ENCODE measurements at regions not wholly inside any gene's neighbourhood (a gene's known extent, or its start where the extent isn't known, plus 50 kb on each side); places are given as distances from the start of the nearest gene placed in this dataset.

- DNase-seq (ENCODE audit: low read depth, low spot score): no peak
- Mint-ChIP-seq H3K4me1 (no peaks in the 10 kb centered on the region), H3K27ac (ENCODE audit: unreplicated experiment) (no peak overlapping the region), H3K9me3 (peaks cover 11% of the 10 kb centered on the region), H3K36me3 (ENCODE audit: low read depth) (no peaks in the 10 kb centered on the region), H3K27me3 (ENCODE audit: low read depth) (no peaks in the 10 kb centered on the region), H3K4me3 (no peak overlapping the region)
- TF ChIP-seq, protein P1, sequence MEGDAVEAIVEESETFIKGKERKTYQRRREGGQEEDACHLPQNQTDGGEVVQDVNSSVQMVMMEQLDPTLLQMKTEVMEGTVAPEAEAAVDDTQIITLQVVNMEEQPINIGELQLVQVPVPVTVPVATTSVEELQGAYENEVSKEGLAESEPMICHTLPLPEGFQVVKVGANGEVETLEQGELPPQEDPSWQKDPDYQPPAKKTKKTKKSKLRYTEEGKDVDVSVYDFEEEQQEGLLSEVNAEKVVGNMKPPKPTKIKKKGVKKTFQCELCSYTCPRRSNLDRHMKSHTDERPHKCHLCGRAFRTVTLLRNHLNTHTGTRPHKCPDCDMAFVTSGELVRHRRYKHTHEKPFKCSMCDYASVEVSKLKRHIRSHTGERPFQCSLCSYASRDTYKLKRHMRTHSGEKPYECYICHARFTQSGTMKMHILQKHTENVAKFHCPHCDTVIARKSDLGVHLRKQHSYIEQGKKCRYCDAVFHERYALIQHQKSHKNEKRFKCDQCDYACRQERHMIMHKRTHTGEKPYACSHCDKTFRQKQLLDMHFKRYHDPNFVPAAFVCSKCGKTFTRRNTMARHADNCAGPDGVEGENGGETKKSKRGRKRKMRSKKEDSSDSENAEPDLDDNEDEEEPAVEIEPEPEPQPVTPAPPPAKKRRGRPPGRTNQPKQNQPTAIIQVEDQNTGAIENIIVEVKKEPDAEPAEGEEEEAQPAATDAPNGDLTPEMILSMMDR (conservative IDR thresholded peaks at IDR 0.05): no peak
Measured at GRCh38 chr14:81839056-81839455, 305.4 kb upstream of the SEL1L start.

DNA sequence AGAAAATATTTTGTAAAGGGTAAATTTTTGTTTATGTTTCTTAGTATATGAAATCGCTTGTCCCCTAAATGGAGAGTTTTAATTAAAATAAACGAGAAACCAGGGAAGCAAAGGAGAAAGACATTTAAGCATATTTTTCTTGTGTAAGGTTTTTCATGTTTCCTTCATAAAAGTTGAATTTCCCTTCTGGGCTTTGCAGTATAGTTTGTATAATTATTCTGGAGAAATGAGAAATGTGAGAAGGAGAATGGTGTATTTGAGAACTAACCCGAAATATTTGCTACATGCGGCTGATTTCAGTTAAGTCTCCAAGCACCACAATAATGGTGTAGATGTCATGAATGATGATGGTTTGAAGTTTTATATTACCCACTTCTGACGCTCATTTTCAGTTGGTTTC, 307.7 kb upstream of the SEL1L start:
- DNase-seq (ENCODE audit: low read depth, low spot score): no peak
- no peaks in the 10 kb centered on the region for H3K36me3 Mint-ChIP-seq (ENCODE audit: low read depth)
- H3K27ac Mint-ChIP-seq (ENCODE audit: unreplicated experiment): no peak overlapping the region
- H3K4me1 Mint-ChIP-seq: no peaks in the 10 kb centered on the region
- TF ChIP-seq, protein P1 (conservative IDR thresholded peaks at IDR 0.05): no peak
- no peaks in the 10 kb centered on the region for H3K27me3 Mint-ChIP-seq (ENCODE audit: low read depth)
- H3K4me3 Mint-ChIP-seq: no peak overlapping the region
- peaks cover 9% of the 10 kb centered on the region for H3K9me3 Mint-ChIP-seq

DNA sequence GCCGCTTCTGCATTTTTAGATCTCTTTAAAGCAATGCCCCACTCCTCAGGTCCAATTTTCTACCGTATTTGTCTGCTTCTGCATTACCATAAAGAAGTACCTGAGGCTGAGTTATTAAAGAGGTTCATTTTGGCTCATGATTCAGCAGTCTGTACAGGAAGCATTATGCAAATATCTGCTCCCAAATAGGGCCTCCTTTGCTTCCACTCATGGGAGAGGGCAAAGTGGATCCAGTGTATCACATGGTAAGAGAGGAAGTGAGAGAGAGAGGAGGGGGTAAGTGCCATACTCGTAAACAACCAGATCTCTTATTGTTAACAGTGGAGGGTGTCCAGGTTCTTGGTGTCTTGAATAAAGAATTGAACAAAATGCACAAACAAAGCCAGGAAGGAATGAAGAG, 316.1 kb upstream of the SEL1L start:
- Mint-ChIP-seq H3K4me1 (no peaks in the 10 kb centered on the region), H3K4me3 (no peak overlapping the region), H3K27me3 (ENCODE audit: low read depth) (no peaks in the 10 kb centered on the region), H3K27ac (ENCODE audit: unreplicated experiment) (no peak overlapping the region), H3K9me3 (peaks cover 21% of the 10 kb centered on the region), H3K36me3 (ENCODE audit: low read depth) (no peaks in the 10 kb centered on the region)
- TF ChIP-seq, protein P1 (conservative IDR thresholded peaks at IDR 0.05): no peak
- no peak for DNase-seq (ENCODE audit: low read depth, low spot score)

GRCh38 chr14:81855007-81855406, 321.4 kb upstream of the SEL1L start:
- H3K27ac Mint-ChIP-seq (ENCODE audit: unreplicated experiment): no peak overlapping the region
- TF ChIP-seq, protein P1 (conservative IDR thresholded peaks at IDR 0.05): no peak
- H3K9me3 Mint-ChIP-seq: peaks cover 19% of the 10 kb centered on the region
- H3K36me3 Mint-ChIP-seq (ENCODE audit: low read depth): peaks cover 14% of the 10 kb centered on the region
- no peak for DNase-seq (ENCODE audit: low read depth, low spot score)
- no peaks in the 10 kb centered on the region for H3K27me3 Mint-ChIP-seq (ENCODE audit: low read depth)
- no peaks in the 10 kb centered on the region for H3K4me1 Mint-ChIP-seq
- no peak overlapping the region for H3K4me3 Mint-ChIP-seq

GRCh38 chr14:81859046-81859445, 325.4 kb upstream of the SEL1L start:
- DNase-seq (ENCODE audit: low read depth, low spot score): no peak
- Mint-ChIP-seq H3K4me3 (no peak overlapping the region), H3K27ac (ENCODE audit: unreplicated experiment) (no peak overlapping the region), H3K9me3 (peaks cover 19% of the 10 kb centered on the region), H3K4me1 (no peaks in the 10 kb centered on the region), H3K27me3 (ENCODE audit: low read depth) (no peaks in the 10 kb centered on the region), H3K36me3 (ENCODE audit: low read depth) (peaks cover 14% of the 10 kb centered on the region)
- TF ChIP-seq, protein P1 (conservative IDR thresholded peaks at IDR 0.05): no peak

GRCh38 chr14:81868172-81868571, 334.5 kb upstream of the SEL1L start:
- Mint-ChIP-seq H3K9me3 (peaks cover 5% of the 10 kb centered on the region), H3K36me3 (ENCODE audit: low read depth) (no peaks in the 10 kb centered on the region), H3K27me3 (ENCODE audit: low read depth) (no peaks in the 10 kb centered on the region), H3K4me3 (no peak overlapping the region), H3K27ac (ENCODE audit: unreplicated experiment) (peak overlapping the region; percentile 52), H3K4me1 (no peaks in the 10 kb centered on the region)
- TF ChIP-seq, protein P1 (conservative IDR thresholded peaks at IDR 0.05): peak; percentile 25
- DNase-seq (ENCODE audit: low read depth, low spot score): no peak
